Dermis microvascular lymphatic vessel endothelial cell (primary cell): ENCODE measurements at regions not wholly inside any gene's neighbourhood (a gene's known extent, or its start where the extent isn't known, plus 50 kb on each side); places are given as distances from the start of the nearest gene placed in this dataset.

Experiments
- DNase-seq, 2 donors: peaks; one replicate each; pipeline versions ENCODE4 v3.0.0 to v3.0.0-alpha.2; 2010; ENCODE audit warnings: low read depth in 2 of 2

GRCh38 chr11:93075782-93076181 is 106.3 kb downstream of the MTNR1B start:
- no peak for DNase-seq

DNA sequence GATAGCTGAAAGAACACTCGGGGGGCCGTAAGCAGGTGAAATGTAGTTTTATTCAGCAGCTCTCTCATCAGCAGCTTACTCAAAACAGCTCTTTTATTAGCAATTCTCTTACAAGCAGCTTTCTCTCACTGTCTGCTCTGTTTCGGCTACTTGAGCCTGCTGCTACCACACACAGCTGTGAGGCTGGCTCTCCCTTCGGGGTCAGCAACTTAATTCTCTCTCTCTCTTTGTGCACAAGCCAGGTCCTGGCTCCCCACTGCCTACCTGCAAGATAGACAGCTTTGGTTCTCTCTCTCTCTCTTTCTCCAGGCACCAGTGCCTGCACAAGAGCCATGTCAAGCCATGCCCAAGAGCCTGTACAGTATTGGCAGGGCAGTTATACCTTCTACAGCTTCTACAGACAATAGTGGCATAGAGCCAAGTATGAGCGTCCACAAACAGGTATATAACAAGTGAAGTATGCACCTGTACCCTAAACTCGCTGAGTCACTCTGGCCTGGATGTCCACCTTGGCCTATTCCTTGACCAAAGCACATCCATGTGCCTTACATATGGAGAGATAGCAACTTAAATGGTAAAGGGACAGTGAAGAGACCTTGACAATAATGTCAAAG is 110.8 kb downstream of the MTNR1B start:
- no peak for DNase-seq

- DNase-seq: no peak
Observed at GRCh38 chr11:93081694-93082093, 112.2 kb downstream of the MTNR1B start.

DNA sequence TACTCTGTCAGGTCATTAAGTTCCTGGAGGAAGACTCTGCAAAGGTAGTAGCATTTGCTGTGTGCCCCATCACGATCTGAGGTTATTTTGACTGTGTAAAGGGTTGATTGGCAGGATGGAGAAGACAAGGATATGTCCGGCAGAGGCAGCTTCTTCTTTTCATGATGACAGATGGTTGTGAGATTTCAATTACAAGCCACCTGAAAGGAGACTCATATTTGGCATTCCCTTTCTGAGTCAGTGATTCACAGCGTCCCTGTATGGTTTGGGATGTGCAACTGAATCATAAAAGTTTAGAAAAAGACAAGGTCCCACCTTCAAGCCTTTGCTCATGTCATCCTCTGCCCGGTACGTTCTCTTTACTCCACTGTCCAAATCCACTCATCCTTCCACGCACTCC is 113.4 kb downstream of the MTNR1B start:
- DNase-seq: no peak

GRCh38 chr11:93084727-93085505 is 112.9 kb downstream of the SLC36A4 start:
- no peak for DNase-seq

DNA sequence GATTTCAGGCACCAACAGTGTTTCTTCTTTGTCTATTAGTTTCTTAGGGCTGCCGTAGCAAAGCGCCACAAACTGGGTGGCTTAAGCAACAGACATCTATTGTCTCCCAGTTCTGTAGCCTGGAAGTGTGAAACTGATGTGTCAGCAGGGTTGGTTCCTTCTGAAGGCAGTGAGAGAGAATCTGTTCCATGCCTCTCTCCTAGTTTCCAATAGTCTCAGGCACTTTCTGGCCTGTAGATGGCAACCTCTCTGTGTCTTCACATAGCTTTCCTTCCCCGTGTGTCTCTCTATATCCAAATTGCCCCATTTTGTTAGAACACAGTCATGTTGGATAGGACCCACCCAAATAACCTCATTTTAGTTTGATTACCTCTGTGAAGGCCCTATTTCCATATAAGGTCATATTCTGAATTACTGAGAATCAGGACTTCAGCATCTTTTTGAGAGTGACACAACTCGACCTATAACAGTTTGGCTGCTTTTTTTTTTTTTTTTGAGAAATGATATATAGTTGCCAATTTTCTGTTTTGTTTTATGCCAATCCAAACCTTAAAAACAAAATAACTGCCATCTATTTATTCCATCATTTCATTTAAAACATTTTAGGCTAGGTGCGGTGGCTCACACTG is 108.2 kb downstream of the SLC36A4 start:
- peak in 1 of 2 donors; percentile 25 for DNase-seq
